Uterus (tissue), 2 donors: ENCODE measurements at regions not wholly inside any gene's neighbourhood (a gene's known extent, or its start where the extent isn't known, plus 50 kb on each side); places are given as distances from the start of the nearest gene placed in this dataset.

Experiments used
- CTCF ChIP-seq, 4 experiments: fragments of 200-600 bp in 2 of 4; fragments of 450-650 bp in 2 of 4; sonication (generic) in 2 of 4; IDR thresholded peaks; one replicate each; pipeline ENCODE4 v1.5.1; 2016 to 2019; ENCODE audit warnings: antibody characterized with exemption in 4 of 4, mild to moderate bottlenecking in 2 of 4, moderate library complexity in 1 of 4
- POLR2A ChIP-seq, 2 donors: fragments of 450-650 bp; IDR thresholded peaks; one replicate each; pipeline ENCODE4 v1.6.1; 2016; ENCODE audit warnings: antibody characterized with exemption in 2 of 2, mild to moderate bottlenecking in 1 of 2, moderate library complexity in 1 of 2

GRCh38 chr18:68102117-68102516 lies 585.6 kb upstream of the DSEL start:
- TF ChIP-seq CTCF (IDR thresholded peaks at IDR 0.05) (no peak), POLR2A (IDR thresholded peaks at IDR 0.05) (no peak)
